ENCODE measurements at regions not wholly inside any gene's neighbourhood (a gene's known extent, or its start where the extent isn't known, plus 50 kb on each side); places are given as distances from the start of the nearest gene placed in this dataset.
"Not testable (repeated sequence)": the region's sequence is repeated elsewhere in the genome, so short reads cannot be mapped to it uniquely, and the experiment has no call there.

DNA sequence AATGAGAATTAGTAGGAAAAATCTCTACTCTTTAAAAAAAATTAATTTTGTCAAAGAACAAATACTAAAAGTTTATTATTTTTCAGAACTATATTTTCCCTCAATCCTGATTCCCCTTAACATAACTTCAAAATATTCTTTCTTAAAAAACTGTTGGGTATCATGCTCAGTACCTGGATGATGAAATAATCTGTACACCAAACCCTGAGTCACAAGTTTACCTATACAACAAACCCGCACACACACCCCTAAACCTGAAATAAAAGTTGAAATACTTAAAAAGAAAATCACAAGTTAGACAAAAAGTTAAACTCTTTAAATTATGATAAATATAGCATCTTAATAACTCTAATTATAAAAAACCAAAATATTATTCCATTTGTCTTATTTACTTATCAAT lies 812.3 kb downstream of the MAT2B start:
- DNase-seq: no peak

DNA sequence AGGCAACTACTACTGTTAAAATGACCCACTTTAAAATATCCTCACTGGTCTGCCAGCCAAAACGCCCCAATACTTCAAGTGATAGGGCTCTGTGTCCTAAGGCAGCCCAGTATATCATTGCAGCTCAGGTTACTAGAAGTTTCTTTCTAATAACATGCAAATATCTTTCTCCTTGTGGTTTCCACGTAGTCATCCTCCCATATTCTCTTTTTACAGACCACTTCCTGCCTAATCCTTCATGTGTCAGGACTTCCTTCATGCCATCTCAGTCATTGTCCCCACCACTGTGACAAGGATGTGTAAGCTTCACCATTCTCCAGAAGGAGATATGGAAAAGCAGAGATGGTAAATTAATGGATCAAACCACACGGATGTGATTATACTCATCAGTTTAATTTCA lies 813.7 kb downstream of the MAT2B start:
- no peak for DNase-seq

DNA sequence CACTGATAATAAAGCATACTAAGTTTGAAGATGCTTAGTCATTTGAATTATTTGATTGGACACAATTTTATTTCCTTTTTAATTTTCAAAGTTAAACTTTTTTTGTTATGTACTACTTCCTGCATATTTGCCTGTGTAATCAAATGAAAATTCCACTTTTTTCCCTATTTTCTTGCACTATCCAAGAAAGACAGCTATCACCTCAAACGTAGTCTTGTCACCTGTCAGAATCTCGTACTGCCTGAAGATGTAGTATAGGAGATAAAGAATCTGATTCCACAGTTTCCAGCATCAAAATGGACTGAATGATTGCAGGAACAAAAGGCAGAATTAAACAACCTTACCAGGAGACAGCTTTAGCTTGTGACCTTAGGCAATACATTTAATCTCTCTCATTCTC lies 818.8 kb downstream of the MAT2B start:
- no peak for DNase-seq

DNA sequence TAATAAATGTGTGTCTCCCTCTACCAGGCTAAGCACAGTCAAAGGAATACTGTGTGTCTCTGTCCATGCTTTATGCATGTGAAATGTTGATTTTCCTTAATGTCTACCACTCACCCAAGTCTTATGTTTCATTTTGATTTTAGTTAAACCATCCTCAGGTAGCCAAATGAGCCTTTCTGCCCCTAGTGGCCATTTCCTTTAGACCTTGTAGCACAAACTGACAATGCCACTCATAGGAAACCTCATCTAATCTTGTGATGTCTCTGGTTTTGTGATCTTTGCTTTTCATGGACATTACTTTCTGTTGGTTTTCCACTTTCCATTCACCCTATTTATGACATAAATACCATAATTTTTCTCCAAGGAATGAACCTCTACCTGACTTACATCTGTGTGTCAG lies 820.8 kb downstream of the MAT2B start:
- DNase-seq: no peak

DNA sequence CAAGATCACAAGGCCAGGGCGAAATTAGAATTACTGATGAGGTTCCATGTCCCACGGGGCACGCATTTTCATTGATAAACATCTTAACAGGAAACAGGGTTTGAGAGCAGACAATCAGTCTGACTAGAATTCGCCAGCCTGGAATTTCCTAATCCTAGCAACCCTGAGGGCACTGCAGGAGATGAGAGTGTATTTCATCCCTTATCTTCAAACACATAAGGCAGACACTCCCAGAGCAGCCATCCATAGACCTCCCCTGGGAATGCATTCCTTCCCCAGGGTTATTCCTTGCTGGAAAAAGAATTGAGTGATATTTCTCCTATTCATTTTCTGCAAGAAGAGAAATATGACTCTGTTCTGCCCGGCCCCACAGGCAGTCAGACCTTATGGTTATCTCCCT lies 821.7 kb downstream of the MAT2B start:
- DNase-seq: not testable (repeated sequence)

DNA sequence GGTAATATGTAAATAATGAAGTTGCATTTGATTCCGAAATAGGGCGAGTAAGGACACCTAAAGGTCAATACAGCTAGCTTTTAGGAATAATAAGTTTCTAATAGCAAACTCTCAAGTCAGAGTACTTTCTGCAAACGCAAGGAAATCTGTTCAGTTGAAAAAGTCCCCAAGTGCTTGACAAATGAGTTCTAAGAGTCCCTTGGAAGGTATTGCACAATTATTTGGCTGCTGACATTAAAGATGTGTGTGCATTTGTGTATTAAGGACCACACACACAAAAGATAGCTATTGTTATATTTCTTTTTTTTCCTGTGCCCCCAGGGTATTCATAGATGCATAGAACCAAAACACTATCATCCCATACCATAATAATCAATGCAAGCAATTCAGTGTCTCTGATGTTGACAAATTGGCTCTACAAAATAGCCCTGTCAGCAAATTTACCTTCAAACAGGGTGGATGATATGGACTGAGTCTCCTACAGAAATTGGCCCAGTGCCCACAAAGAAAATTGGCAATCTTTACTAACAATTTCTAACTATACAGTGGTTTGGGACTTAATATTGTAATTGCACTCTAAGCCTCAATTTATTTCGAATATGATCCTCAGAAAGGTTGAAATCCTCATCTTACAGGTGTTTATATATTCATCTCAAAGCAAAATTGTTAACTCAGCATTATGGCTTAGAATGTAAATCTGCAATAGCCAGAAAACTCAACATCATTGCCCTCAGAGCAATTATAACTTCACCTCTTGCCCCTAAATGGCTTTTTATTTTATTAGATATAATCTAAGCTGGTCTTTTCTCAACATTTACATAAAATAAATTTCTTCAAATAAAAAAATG lies 827.2 kb downstream of the MAT2B start:
- DNase-seq: no peak

DNA sequence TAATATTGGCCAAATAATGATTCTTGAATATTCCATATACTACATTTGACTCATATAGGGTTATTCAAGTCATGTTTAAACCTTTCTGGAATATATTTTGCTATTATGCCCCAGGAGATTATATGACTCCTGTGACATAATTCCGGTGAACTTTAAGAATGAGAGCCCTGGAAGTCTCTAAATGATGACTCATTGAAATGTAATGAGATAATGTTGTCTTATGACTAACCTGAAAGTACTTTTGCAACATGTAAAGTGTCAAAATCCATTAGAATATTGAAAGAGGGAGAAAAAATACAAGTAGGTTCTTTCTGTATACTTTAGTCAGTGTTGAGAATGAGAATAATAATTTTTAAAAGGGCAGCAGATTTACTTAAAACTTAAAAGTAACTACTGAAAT lies 830.4 kb downstream of the MAT2B start:
- no peak for DNase-seq

DNA sequence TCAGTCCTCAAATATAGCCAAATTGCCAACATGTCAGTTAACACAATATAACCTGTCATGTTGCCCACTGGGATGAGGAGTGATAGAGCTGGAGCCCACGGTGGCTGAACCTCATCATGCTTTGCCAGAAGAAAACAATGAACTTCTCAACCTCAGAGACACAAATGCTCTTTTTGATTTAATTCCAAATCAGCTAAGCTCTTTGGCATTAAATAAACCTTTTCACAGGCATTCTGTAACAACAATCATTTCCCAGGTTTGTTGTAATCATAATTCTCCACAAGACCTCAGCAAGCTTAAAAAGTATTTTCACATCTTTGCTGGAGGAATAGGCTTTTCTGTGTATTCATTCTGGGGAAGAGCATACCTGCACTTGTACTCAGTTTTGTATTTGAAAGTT lies 830.9 kb downstream of the MAT2B start:
- no peak for DNase-seq

DNA sequence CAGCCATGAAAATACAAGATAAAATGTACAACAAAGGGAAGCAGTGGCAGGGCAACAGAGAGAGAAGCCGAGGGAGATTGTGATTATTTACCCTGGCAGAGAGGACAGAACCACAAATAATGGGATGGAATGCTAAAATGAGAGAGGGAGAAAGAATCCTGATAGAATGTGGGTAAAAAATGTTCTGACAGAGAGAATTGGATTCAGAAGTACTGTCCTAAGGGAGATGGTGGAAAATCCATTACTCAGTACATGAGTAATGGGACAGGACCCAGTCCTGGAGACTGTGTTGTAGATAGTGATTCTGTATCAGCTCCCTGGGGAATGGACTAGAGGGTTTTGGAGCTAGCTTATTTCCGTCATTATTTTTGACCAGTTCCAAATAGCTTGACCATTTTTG lies 831.5 kb downstream of the MAT2B start:
- no peak for DNase-seq

DNA sequence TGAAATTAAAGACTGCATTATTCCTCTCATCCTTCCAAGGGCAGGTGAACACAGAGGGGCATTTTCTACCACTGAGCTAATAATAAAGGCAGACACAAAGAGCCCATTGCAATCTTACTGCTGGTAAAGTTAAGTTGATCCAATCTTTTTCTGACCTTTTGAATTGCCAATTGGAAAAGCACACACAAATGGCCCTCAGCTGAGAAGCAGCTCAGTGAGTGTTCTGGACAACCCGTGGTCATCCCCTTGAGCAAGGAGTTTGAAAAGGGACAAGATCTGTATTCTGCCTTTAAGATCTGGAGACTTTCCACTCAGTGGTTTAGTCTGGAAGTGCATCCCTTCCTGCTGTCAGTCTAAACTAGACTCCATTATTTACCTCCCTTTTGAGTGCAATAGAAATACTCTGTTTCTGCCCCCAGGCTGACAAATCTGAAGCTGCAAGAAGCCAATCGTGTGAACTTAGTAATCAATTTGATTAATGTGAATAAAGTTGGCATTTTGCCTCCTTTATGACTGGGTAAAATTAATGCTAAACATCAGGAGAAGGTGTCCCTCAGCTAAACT lies 835.7 kb downstream of the MAT2B start:
- DNase-seq: no peak

DNA sequence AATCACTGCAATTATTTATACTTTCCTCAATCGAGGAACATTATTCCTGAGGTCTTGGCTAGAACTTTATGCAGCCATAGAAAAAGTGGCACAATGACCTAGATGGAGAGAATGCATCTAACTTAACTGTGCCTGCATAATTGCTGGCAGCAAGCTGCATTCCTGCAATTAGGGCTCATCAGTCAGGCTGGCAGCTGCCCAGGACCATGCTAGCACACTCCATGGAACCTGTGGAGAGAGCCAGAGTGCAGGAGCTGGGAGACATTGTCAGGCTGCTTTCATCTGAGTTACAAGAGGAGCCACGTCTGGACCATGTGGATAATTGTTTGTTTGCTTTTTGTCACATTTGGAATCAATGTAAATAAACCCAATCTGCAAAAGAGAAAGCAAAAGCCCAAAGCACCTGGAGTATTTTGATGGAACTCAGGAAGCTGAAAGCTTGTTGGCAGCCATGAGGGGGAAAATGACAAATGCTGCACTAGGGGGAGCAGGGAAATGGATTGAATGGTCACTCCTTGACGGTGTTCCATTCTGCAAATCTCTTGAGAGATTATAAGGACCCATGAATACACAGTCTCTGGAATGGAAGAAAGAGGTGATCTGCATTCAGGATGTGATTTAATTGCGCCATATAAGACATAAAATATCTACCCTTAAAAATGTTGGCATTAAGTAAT lies 839.9 kb downstream of the MAT2B start:
- no peak for DNase-seq

DNA sequence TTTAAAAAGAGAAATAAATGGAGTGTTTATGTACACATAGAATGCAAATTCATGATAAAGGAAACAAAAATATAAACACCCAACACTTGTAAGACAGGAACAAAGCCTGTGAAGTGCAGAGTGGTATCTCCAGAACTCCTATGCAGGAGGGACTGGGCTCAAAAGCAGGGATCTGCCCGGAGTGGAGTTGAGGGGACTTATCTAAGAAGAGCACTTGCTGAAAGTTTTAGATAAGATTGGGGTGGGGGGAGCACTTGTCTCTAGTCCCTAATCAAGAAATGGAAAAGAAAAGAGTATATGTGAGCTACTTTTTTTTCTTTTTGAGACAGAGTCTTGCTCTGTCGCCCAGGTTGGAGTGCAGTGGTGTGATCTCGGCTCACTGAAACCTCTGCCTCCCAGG lies 840.4 kb downstream of the MAT2B start:
- no peak for DNase-seq

DNA sequence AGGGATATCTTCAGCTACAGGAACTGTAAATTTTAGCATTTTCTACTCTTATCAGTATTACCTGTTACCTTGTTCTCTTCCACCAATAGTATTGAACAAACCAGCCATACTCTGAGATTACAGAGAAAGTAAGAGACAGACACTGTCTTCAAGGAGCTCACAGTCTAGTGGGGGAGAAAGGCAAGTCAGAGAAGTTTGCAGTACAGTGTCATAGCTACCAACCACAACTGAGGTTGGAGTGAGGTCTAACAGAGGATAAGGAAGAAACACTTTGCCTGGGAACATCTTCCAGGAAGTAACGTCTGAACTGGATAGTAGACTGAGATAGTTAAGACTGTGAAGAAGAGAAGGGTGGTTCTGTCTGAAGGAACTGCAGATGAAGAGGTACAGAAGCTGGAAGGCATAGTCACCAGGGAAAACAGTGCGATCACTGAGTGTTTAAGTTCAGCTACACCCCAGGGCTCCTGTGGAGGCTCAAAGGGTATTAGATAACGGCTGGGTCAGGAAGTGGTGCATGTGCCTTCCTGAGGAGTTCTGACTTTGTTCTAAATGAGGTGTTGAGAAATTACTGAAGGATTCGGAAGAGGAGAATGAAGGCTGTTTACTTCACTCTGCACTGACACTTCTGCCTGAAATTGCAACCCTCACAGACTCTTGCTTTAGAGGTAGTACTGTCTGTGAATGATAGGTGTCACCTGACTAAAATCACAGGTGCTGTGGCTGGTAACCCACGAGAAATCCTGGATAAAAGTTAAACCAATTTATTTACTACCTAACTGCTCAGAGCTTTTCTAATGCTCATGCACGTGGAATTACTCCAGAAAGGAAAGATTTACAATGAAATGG lies 841.6 kb downstream of the MAT2B start:
- no peak for DNase-seq

DNA sequence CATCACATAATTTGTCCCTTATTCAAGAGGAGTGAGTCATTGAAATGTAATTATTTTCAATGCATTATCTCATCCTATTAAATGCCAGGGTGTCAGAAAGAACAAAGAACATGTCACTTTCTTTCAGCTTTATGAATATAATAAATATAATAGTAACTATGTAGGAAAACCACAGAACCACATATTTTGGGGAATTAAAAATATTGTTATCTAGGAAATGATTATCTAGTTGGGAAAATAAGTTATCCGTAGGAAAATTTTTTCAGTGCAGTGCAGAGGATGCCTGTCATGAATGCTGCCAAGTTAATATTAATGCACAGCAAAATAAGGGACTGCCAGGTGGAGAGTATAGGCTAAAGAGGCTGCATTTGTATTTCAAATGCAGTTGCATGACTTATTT lies 844.8 kb downstream of the MAT2B start:
- no peak for DNase-seq

DNA sequence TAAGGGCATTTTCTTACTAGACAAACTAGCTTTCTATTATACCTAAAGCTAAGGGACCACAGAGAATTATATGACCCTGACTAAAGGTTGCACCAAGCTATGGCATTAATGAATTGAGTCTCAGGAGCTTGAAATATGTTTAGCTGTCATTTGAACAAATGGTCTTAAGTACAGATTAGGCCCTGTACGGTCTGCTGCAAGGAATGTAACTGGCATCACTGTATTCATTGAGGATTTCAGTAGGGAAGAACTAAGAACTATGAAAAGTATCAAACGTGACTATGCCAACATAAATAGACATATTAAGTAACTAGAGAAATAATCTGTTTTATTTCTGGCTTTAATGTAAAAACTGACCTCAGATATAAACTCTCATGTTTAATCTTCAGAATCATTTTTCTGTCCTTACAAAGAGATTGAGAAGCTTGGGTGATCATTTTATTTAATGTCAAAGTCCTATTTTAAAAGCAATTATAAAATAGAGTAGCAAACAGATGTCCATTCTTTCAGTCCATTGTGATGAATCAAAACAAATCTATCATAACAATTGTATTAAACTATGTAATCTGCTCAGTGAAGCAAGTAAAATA lies 845.9 kb downstream of the MAT2B start:
- DNase-seq: no peak

DNA sequence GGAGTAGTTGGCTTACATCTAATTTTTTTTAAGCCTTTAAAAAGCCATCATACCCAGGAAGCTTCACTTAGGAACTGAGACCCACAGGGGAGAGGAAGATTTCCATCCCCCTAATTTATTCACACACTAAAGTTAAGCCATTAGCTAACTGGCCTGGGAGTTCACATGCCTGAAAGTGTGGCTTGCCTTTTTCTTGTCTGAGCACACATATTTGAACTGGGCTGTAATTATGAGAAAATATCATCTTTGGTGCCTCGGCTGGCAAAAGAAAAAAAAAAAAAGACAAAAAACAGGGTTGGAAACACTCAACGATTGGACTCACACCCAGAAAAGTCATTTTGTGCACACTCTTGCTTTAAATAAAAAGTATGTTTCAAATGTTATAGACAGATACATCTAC lies 847.3 kb downstream of the MAT2B start:
- DNase-seq: no peak

DNA sequence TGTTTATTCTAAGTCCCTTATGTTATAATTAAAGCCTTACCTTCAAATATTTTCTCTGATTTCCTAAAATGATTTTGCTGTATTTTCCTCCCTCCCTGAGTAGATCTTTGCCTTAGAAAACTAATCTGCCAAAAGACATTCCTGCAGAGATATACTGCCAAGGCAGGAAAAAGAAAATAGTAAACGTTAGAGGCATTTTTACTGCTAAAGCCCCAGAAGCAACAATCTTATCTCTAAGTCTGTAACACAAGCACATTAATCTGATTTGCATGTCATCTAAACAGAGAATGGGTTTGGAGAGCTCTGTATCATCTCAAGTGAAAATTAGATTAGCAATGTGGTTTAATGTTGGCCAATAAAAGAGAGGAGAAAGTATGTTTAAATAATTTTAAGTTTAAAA lies 847.7 kb downstream of the MAT2B start:
- DNase-seq: no peak

DNA sequence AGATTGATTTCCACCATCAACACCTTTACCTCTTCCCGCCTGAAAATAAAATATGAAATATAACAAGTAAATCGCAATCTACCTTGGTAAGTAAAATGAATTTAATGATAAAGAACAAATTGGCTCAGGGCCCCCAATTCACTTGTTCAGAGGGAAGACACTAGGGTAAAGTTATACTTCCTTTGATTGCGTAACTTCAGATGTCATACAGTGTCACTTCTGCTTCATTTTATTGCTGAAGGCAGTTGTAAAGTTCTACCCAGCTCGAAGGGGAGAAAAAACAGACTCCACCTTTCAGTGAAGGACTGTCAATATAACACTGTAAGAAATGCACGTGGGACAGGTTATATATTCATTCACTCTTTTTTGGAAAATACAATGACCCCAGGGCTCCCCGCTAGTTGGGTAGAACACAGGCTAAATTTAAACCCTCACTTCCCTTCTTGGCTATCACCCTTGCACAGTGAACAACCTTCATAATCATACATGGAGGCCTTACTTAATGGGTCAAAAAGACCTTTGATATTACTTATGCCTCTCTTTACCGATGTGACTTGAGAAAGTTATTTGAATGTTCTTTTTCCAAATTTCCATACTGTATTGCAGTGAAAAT lies 848.8 kb downstream of the MAT2B start:
- no peak for DNase-seq

DNA sequence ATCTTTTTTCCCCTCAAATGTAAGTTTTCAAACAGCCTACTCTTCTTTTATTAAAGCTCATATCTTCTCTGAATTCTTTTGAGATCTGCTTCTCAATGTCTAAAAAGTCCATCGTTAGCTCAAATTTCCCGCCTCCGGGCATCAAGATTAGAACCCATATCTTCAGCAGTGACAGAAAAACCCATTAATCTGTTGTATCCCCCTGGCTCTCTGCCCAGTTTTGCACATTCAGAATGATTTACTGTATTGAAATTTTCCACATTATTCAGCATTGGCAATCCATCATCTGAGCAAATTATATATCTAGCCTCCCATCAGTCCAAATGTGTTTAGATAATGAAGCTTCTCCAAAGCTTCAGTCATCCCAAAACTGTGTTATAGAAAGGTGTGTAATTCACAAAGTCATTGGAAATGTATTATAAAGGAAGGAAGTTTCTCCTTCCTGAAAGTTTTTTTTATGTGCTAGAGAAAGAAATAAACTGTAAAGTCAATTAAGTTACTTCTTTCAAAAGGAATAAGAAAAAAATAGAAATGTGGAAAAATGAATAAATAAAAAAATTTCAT lies 849.9 kb downstream of the MAT2B start:
- DNase-seq: no peak

DNA sequence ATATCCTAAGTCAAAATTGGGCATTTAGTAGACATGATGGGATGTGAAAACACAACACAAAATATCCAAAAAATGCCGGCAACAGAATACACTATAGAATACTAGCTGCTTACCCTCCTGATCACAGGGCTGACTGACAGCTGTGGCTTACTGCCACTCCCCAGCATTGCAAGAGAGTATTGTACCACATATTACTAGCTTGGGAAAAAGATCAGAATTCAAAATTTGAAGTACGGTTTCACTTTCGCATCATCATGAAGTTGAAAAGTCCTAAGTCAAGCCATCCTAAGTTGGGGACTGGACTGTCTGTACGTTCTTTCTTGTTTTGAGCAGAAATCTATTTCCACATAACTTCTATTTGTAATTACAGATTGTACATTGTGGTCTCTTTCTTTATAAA lies 851.4 kb downstream of the MAT2B start:
- no peak for DNase-seq

DNA sequence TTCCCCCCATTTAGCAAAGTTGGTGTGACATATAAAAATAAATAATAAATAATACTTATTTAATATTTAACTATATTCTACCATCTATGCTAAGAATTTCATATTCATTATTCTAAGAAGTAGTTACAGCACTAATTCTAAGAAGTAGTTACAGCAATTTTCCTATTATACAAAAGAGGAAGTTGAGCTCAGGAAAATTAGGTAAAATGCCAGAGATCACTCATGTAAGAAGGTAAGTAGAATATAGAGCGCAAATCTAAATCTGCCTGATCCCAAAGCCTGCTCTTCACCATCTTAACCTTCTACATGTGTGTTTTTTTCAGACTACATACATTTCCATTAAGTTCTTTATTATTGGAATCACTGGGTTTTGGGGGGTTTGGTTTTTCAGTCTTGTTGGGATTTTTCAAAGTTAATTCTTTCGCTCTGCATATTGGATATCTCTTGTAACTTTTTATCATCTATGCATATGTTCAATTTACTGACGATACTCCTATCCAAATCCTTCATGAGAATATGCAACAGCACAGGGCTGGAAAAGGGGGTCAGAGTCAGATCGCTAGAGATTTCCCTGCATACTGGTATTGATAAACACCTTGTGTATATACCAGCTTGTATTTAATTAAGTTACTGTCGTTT lies 852.1 kb downstream of the MAT2B start:
- no peak for DNase-seq
